PC-3 (cell line): ENCODE measurements at regions not wholly inside any gene's neighbourhood (a gene's known extent, or its start where the extent isn't known, plus 50 kb on each side); places are given as distances from the start of the nearest gene placed in this dataset.

Experiments
- ATAC-seq: fragments of 200-7000 bp; cut with Tn5 transposase; 2 replicates; pipeline ENCODE4 v1.9.1; 2020; ENCODE audit warnings: mild to moderate bottlenecking, moderate library complexity
- BruUV-seq: library from RNA; stranded (reverse); fragments of 400-500 nt; replicated peaks from 2 replicates; lab custom pipeline; 2021; lab: Mats Ljungman, UMichigan
- CTCF ChIA-PET: fragments of 300-600 bp; sonication (Branson Sonifier 250); formaldehyde crosslinking; loops from one replicate; lab custom pipeline; 2022; ENCODE audit warnings: antibody characterized with exemption; lab: Charles Lee
- POLR2A ChIA-PET: fragments of 300-600 bp; sonication (Branson Sonifier 250); formaldehyde crosslinking; loops from one replicate; lab custom pipeline; 2022; ENCODE audit warnings: antibody characterized with exemption; ENCODE audit not compliant: unreplicated experiment; lab: Charles Lee
- DNase-seq: peaks from one replicate; pipeline ENCODE4 v3.0.0-alpha.2; 2015
- H2AFZ ChIP-seq: fragments of 300-600 bp; sonication (generic); 2 replicates; pipeline ENCODE4 v1.6.0; 2016; ENCODE audit warnings: antibody characterized with exemption, low read length
- H3F3A ChIP-seq: fragments of 300-600 bp; sonication (generic); one replicate; pipeline ENCODE4 v1.6.0; 2017; ENCODE audit warnings: antibody characterized with exemption, low read length, control low read depth, mild to moderate bottlenecking; ENCODE audit not compliant: unreplicated experiment
- H3K27ac ChIP-seq: fragments of 300-600 bp; sonication (generic); 2 replicates; pipeline ENCODE4 v1.5.1; 2016; ENCODE audit warnings: mild to moderate bottlenecking, low read length
- H3K27me3 ChIP-seq: fragments of 300-600 bp; sonication (generic); 2 replicates; pipeline ENCODE4 v1.6.1; 2016; ENCODE audit warnings: low read length, mixed read lengths
- H3K36me3 ChIP-seq: fragments of 300-600 bp; sonication (generic); 2 replicates; pipeline ENCODE4 v1.6.1; 2016; ENCODE audit warnings: low read depth, mixed run types, low read length, mixed read lengths
- H3K4me1 ChIP-seq: fragments of 300-600 bp; sonication (generic); 2 replicates; pipeline ENCODE4 v1.5.1; 2016; ENCODE audit warnings: low read length; ENCODE audit not compliant: insufficient read depth
- H3K4me2 ChIP-seq: fragments of 300-600 bp; sonication (generic); 2 replicates; pipeline ENCODE4 v1.6.0; 2016; ENCODE audit warnings: low read length
- H3K4me3 ChIP-seq: fragments of 300-600 bp; sonication (generic); 2 replicates; pipeline ENCODE4 v1.5.1; 2016; ENCODE audit warnings: mild to moderate bottlenecking, low read length, mixed read lengths
- H3K79me2 ChIP-seq: fragments of 300-600 bp; sonication (generic); 2 replicates; pipeline ENCODE4 v1.6.1; 2017; ENCODE audit warnings: low read length, mixed read lengths
- H3K9ac ChIP-seq: fragments of 300-600 bp; sonication (generic); 2 replicates; pipeline ENCODE4 v1.6.0; 2016; ENCODE audit warnings: mild to moderate bottlenecking, low read length
- H3K9me2 ChIP-seq: fragments of 300-600 bp; sonication (generic); replicated peaks from 2 replicates; pipeline ENCODE4 v1.6.1; 2016; ENCODE audit warnings: mixed run types, low read length, mixed read lengths
- H3K9me3 ChIP-seq: fragments of 300-600 bp; sonication (generic); 2 replicates; pipeline ENCODE4 v1.6.1; 2016; ENCODE audit warnings: low read length, mixed read lengths
- H4K20me1 ChIP-seq: fragments of 300-600 bp; sonication (generic); 2 replicates; pipeline ENCODE4 v1.6.1; 2016; ENCODE audit warnings: low read length, mixed read lengths
- EZH2 ChIP-seq: fragments of 300-600 bp; sonication (generic); IDR thresholded peaks from one replicate; pipeline ENCODE4 v1.6.1; 2017; ENCODE audit warnings: antibody characterized with exemption, mild to moderate bottlenecking, low read length; ENCODE audit not compliant: unreplicated experiment
- EZH2phosphoT487 ChIP-seq: fragments of 300-600 bp; sonication (generic); IDR thresholded peaks from 2 replicates; pipeline ENCODE4 v1.6.1; 2018; ENCODE audit warnings: mild to moderate bottlenecking, antibody characterized with exemption, low read length, borderline replicate concordance
- intact Hi-C: fragments of 100-400 bp; cut with micrococcal nuclease; formaldehyde crosslinking; loops from 2 replicates; pipeline ENCODE4 v1.9.0; 2023
- TF ChIP-seq, protein P1 (sequence below): fragments of 300-600 bp; sonication (generic); conservative IDR thresholded peaks from 2 replicates; pipeline ENCODE4 v1.5.1; 2017; ENCODE audit warnings: antibody characterized with exemption, low read depth, mild to moderate bottlenecking, low read length

DNA sequence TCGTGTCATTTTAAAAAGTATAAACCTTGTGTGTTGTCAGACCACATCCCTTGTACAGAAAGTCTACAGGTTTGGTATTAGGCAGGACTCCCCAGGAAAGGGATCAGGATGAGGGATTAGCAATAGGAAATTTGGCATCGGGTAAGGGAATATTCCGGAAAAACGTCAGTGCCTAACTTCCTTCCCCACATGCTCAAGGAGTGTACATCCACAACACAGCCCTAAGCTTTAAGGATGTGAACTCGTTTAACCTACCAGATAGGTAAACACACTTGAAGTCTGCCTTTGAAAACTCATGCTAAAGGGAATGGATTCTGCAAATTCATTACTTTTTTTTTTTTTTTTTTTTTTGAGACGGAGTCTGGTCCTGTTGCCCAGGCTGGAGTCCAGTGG lies 194.9 kb downstream of the SKIDA1 start:
- CTCF ChIA-PET: no interaction called here
- Histone ChIP-seq H3K9me3 (no peaks in the 10 kb centered on the region), H3K9ac (no peak overlapping the region), H3K4me1 (peaks cover 17% of the 10 kb centered on the region), H3K4me2 (no peak overlapping the region), H3K36me3 (no peaks in the 10 kb centered on the region), H3K79me2 (no peaks in the 10 kb centered on the region), H3K27me3 (no peaks in the 10 kb centered on the region), H3K9me2 (no peaks in the 10 kb centered on the region), H2AFZ (no peak overlapping the region), H3F3A (peaks cover 4% of the 10 kb centered on the region), H3K4me3 (no peak overlapping the region), H3K27ac (no peak overlapping the region), H4K20me1 (no peaks in the 10 kb centered on the region)
- ATAC-seq: no peak
- BruUV-seq: no TSS peak
- intact Hi-C loops: loop anchor here (10.0 kb wide), 1 partner anchor 164 kb away; no protein-coding TSS in a partner anchor
- POLR2A ChIA-PET: no interaction called here
- no peak for DNase-seq
- TF ChIP-seq EZH2 (no peak), EZH2phosphoT487 (no peak)
- TF ChIP-seq, protein P1, sequence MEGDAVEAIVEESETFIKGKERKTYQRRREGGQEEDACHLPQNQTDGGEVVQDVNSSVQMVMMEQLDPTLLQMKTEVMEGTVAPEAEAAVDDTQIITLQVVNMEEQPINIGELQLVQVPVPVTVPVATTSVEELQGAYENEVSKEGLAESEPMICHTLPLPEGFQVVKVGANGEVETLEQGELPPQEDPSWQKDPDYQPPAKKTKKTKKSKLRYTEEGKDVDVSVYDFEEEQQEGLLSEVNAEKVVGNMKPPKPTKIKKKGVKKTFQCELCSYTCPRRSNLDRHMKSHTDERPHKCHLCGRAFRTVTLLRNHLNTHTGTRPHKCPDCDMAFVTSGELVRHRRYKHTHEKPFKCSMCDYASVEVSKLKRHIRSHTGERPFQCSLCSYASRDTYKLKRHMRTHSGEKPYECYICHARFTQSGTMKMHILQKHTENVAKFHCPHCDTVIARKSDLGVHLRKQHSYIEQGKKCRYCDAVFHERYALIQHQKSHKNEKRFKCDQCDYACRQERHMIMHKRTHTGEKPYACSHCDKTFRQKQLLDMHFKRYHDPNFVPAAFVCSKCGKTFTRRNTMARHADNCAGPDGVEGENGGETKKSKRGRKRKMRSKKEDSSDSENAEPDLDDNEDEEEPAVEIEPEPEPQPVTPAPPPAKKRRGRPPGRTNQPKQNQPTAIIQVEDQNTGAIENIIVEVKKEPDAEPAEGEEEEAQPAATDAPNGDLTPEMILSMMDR: no peak

DNA sequence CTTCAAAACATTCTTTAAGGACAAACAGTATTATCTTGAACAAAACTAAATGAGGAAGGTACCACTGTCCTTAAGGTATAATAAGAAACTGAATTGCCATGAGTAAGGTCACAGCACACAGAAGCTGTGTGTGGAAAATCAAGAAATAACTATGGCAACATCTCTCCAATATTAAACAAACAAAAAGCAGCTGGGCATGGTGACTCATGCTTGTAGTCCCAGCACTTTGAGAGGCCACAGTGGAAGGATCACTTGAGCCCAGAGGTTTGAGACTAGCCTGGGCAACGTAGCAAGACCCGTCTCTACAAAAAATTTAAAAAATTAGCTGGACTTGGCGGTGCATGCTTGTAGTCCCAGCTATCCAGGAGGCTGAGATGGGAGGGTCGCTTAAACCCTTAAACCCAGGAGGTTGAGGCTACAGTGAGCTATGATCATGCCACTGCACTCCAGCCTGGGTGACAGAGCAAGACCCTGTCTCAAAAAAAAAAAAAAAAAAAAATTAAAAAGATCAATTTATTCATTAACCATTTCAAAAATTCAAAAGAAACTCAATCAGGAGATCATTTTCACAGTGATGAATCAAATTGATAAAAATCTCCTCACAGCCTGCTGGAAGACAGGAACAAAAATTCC lies 195.4 kb downstream of the SKIDA1 start:
- Histone ChIP-seq H3K4me2 (0 out of 2 replicates have a peak overlapping the region, but pooled peaks have one; percentile 19), H3K9me3 (no peaks in the 10 kb centered on the region), H3K9me2 (no peaks in the 10 kb centered on the region), H3K27me3 (no peaks in the 10 kb centered on the region), H3K27ac (0 out of 2 replicates have a peak overlapping the region, but pooled peaks have one; percentile 2), H3F3A (no peaks in the 10 kb centered on the region), H3K36me3 (no peaks in the 10 kb centered on the region), H3K4me3 (no peak overlapping the region), H3K9ac (no peak overlapping the region), H2AFZ (no peak overlapping the region), H4K20me1 (no peaks in the 10 kb centered on the region), H3K4me1 (peaks cover 12% of the 10 kb centered on the region), H3K79me2 (no peaks in the 10 kb centered on the region)
- ATAC-seq (peak; percentile 87), DNase-seq (peak; percentile 79)
- BruUV-seq: no TSS peak
- ChIA-PET CTCF (interaction anchor here (0.5 kb wide), 1 partner anchor 122 kb away, joined by 3 read pairs; no protein-coding TSS in a partner anchor), POLR2A (no interaction called here)
- TF ChIP-seq EZH2phosphoT487: no peak
- TF ChIP-seq, protein P1: no peak
- intact Hi-C loops: loop anchor here (10.0 kb wide), 1 partner anchor 165 kb away; no protein-coding TSS in a partner anchor

DNA sequence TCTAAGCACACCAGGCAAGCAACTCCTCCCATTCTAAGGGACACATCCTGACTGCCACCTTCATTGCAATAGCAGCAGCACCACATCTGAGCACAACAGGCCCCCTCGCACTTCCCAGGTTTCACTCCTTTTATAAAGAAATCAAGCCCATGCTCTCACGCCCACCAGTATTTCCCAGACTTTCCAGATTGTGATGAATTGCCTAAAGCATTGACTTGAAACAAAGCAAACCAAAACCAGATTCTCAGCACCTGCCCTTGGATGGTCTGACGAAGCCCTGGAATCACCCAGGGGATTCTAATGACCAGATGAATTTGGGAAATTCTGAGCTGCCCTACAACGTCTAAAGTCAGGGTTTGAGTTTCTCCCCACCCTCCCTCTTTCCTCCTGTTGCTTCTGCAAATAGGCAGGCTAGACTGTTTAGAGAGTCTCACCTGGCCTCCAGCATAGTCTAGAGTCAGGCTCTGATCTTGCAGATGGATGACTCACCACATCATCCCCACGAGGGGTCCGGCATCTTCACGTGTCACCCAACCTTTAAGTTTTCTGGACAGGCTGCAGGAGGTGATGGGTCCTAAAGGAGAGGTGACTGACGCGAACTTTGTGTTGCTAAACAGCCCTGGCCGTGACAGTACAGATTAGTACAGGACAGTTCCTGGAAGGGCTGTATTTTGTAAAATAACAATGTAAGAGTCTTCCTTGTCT lies 198.0 kb downstream of the SKIDA1 start:
- no peak overlapping the region for H2AFZ ChIP-seq
- no peaks in the 10 kb centered on the region for H3K9me2 ChIP-seq
- H3K4me2 ChIP-seq: no peak overlapping the region
- DNase-seq: no peak
- intact Hi-C loops: no loop called here
- CTCF ChIA-PET: no interaction called here
- ATAC-seq: no peak
- POLR2A ChIA-PET: no interaction called here
- no peak for TF ChIP-seq EZH2
- no peaks in the 10 kb centered on the region for H3F3A ChIP-seq
- no peak overlapping the region for H3K9ac ChIP-seq
- no TSS peak for BruUV-seq
- no peaks in the 10 kb centered on the region for H3K27me3 ChIP-seq
- H3K36me3 ChIP-seq: no peaks in the 10 kb centered on the region
- H3K27ac ChIP-seq: no peak overlapping the region
- H3K4me3 ChIP-seq: no peak overlapping the region
- H4K20me1 ChIP-seq: no peaks in the 10 kb centered on the region
- no peaks in the 10 kb centered on the region for H3K79me2 ChIP-seq
- peaks cover 4% of the 10 kb centered on the region for H3K4me1 ChIP-seq
- no peaks in the 10 kb centered on the region for H3K9me3 ChIP-seq
